K562 (cell line): ENCODE measurements at regions not wholly inside any gene's neighbourhood (a gene's known extent, or its start where the extent isn't known, plus 50 kb on each side); places are given as distances from the start of the nearest gene placed in this dataset.

Source experiments
- CHCHD3 ChIP-seq: fragments of 250-450 bp; sonication (Bioruptor Pico); IDR thresholded peaks from 2 replicates; pipeline ENCODE4 v2.1.2; 2022; ENCODE audit warnings: mild to moderate bottlenecking
- CHD1 ChIP-seq: fragments of 200-600 bp; sonication (generic); IDR thresholded peaks from one replicate; pipeline ENCODE4 v1.6.1; 2012; ENCODE audit warnings: mild to moderate bottlenecking, moderate library complexity, low read length, inconsistent platforms
- DDX20 ChIP-seq: fragments of 450-650 bp; IDR thresholded peaks from 2 replicates; pipeline ENCODE4 v1.6.1; 2016; ENCODE audit warnings: missing genetic modification characterization, low read depth, mild to moderate bottlenecking, missing compliant biosample characterization, moderate library complexity
- EGR1 ChIP-seq: fragments of 450-650 bp; conservative IDR thresholded peaks from 2 replicates; pipeline ENCODE4 v1.6.1; 2017; ENCODE audit warnings: mild to moderate bottlenecking
- JUND ChIP-seq, 2 experiments: IDR thresholded peaks; 2 replicates in 1 of 2; 3 replicates in 1 of 2; pipeline ENCODE4 v1.6.1; 2011; ENCODE audit warnings: borderline replicate concordance in 2 of 2, low read depth in 2 of 2, low read length in 2 of 2, improper control_type of control experiment in 1 of 2, missing biosample characterization in 1 of 2, missing genetic modification characterization in 1 of 2, missing genetic modification reagents in 1 of 2
- NCOA1 ChIP-seq: fragments of 450-650 bp; IDR thresholded peaks from 2 replicates; pipeline ENCODE4 v1.6.1; 2016; ENCODE audit warnings: low read depth
- NRF1 ChIP-seq, 2 experiments: fragments of 450-650 bp; IDR thresholded peaks in 1 of 2; conservative IDR thresholded peaks in 1 of 2; 2 replicates each; pipeline ENCODE4 v1.6.1; 2014; ENCODE audit warnings: mild to moderate bottlenecking in 2 of 2
- PCBP1 ChIP-seq: fragments of 200-400 bp; formaldehyde crosslinking; IDR thresholded peaks from 2 replicates; pipeline ENCODE4 v1.6.1; 2018; ENCODE audit warnings: mild to moderate bottlenecking, low read depth, low read length; ENCODE audit not compliant: poor library complexity, severe bottlenecking
- POLR2A ChIP-seq: fragments of 450-650 bp; conservative IDR thresholded peaks from 2 replicates; pipeline ENCODE4 v1.6.1; 2016
- ZNF232 ChIP-seq: sonication (generic); formaldehyde crosslinking; IDR thresholded peaks from 2 replicates; pipeline ENCODE4 v1.8.0; 2022; ENCODE audit warnings: mild to moderate bottlenecking, missing genetic modification reagents
- TF ChIP-seq, protein P1 (sequence below), 3 experiments: fragments of 200-800 bp in 1 of 3; fragments of 250-450 bp in 1 of 3; fragments of 450-650 bp in 1 of 3; sonication (Bioruptor Pico) in 1 of 3; sonication (Bioruptor generic) in 1 of 3; formaldehyde crosslinking in 1 of 3; IDR thresholded peaks; 2 replicates each; pipeline versions ENCODE4 v1.6.1 to v1.8.0; 2016 to 2022; ENCODE audit warnings: mild to moderate bottlenecking in 2 of 3, missing genetic modification characterization in 2 of 3, missing compliant biosample characterization in 1 of 3, moderate library complexity in 1 of 3
- TF ChIP-seq, protein P2 (sequence below), 2 experiments: IDR thresholded peaks; 2 replicates each; pipeline ENCODE4 v1.6.1; 2012; ENCODE audit warnings: improper control_type of control experiment in 2 of 2, low read depth in 2 of 2, low read length in 2 of 2, borderline replicate concordance in 1 of 2
- TF ChIP-seq, protein P3 (sequence below), 2 experiments: IDR thresholded peaks; 2 replicates each; pipeline ENCODE4 v1.6.1; 2011; ENCODE audit warnings: borderline replicate concordance in 1 of 2, control low read depth in 1 of 2, low read depth in 1 of 2, low read length in 1 of 2, mild to moderate bottlenecking in 1 of 2, mixed read lengths in 1 of 2, moderate library complexity in 1 of 2; ENCODE audit not compliant: insufficient read depth in 1 of 2, insufficient read length in 1 of 2, poor library complexity in 1 of 2, severe bottlenecking in 1 of 2; ENCODE audit errors: extremely low read depth in 1 of 2

DNA sequence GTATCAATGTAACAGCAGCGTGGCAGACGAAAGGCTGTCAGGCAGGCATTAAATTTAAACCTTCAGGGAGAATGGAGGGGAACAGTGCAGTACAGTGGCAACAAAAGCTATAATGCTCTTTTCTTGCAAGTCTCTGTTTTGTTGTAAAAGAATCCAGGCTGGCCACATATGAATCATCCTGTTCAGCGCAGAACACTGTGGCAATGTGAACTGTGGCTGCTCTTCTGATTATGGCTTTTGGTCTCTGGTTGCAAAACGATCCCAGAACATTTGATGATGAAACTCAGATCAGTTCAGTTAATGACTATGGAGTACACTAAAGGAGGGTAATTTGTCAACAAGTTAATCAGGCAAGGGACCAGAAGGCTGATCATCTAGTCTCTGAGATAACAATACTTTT, 219.7 kb upstream of the SGO1 start:
- TF ChIP-seq POLR2A (no peak), DDX20 (tag) (no peak), NRF1 (conservative IDR thresholded peaks at IDR 0.05 in 1 of 2, IDR thresholded peaks at IDR 0.05 in 1 of 2) (no peak), EGR1 (no peak), NCOA1 (no peak), CHD1 (no peak), CHCHD3 (CRISPR knock-in tag) (no peak), ZNF232 (no peak), PCBP1 (no peak), JUND (IDR thresholded peaks at IDR 0.05; ENCODE audit: borderline replicate concordance, low read depth, low read length) (no peak), JUND (tag; IDR thresholded peaks at IDR 0.05; ENCODE audit: borderline replicate concordance, low read depth, low read length) (no peak)
- TF ChIP-seq, protein P1, sequence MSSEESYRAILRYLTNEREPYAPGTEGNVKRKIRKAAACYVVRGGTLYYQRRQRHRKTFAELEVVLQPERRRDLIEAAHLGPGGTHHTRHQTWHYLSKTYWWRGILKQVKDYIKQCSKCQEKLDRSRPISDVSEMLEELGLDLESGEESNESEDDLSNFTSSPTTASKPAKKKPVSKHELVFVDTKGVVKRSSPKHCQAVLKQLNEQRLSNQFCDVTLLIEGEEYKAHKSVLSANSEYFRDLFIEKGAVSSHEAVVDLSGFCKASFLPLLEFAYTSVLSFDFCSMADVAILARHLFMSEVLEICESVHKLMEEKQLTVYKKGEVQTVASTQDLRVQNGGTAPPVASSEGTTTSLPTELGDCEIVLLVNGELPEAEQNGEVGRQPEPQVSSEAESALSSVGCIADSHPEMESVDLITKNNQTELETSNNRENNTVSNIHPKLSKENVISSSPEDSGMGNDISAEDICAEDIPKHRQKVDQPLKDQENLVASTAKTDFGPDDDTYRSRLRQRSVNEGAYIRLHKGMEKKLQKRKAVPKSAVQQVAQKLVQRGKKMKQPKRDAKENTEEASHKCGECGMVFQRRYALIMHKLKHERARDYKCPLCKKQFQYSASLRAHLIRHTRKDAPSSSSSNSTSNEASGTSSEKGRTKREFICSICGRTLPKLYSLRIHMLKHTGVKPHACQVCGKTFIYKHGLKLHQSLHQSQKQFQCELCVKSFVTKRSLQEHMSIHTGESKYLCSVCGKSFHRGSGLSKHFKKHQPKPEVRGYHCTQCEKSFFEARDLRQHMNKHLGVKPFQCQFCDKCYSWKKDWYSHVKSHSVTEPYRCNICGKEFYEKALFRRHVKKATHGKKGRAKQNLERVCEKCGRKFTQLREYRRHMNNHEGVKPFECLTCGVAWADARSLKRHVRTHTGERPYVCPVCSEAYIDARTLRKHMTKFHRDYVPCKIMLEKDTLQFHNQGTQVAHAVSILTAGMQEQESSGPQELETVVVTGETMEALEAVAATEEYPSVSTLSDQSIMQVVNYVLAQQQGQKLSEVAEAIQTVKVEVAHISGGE (CRISPR knock-in tag; IDR thresholded peaks at IDR 0.05): no peak
- TF ChIP-seq, protein P2, sequence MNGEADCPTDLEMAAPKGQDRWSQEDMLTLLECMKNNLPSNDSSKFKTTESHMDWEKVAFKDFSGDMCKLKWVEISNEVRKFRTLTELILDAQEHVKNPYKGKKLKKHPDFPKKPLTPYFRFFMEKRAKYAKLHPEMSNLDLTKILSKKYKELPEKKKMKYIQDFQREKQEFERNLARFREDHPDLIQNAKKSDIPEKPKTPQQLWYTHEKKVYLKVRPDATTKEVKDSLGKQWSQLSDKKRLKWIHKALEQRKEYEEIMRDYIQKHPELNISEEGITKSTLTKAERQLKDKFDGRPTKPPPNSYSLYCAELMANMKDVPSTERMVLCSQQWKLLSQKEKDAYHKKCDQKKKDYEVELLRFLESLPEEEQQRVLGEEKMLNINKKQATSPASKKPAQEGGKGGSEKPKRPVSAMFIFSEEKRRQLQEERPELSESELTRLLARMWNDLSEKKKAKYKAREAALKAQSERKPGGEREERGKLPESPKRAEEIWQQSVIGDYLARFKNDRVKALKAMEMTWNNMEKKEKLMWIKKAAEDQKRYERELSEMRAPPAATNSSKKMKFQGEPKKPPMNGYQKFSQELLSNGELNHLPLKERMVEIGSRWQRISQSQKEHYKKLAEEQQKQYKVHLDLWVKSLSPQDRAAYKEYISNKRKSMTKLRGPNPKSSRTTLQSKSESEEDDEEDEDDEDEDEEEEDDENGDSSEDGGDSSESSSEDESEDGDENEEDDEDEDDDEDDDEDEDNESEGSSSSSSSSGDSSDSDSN (IDR thresholded peaks at IDR 0.05; ENCODE audit: borderline replicate concordance in 1 of 2, low read depth in 2 of 2, low read length in 2 of 2): no peak
- TF ChIP-seq, protein P3, sequence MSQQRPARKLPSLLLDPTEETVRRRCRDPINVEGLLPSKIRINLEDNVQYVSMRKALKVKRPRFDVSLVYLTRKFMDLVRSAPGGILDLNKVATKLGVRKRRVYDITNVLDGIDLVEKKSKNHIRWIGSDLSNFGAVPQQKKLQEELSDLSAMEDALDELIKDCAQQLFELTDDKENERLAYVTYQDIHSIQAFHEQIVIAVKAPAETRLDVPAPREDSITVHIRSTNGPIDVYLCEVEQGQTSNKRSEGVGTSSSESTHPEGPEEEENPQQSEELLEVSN (IDR thresholded peaks at IDR 0.05; ENCODE audit: borderline replicate concordance in 1 of 2, extremely low read depth in 1 of 2, insufficient read depth in 1 of 2, insufficient read length in 1 of 2, low read depth in 1 of 2, low read length in 1 of 2, poor library complexity in 1 of 2, severe bottlenecking in 1 of 2): no peak
